AG04450 (cell line): ENCODE measurements at regions not wholly inside any gene's neighbourhood (a gene's known extent, or its start where the extent isn't known, plus 50 kb on each side); places are given as distances from the start of the nearest gene placed in this dataset.

ENCODE experiments used
- CTCF ChIA-PET: fragments of 300-600, 350-600 bp; formaldehyde crosslinking; extraction: SDS; loops from one replicate; lab custom pipeline; 2022; ENCODE audit warnings: antibody characterized with exemption, inconsistent platforms; lab: Charles Lee
- POLR2A ChIA-PET: fragments of 350-600 bp; formaldehyde crosslinking; extraction: SDS; loops from one replicate; lab custom pipeline; 2021; ENCODE audit warnings: antibody characterized with exemption, inconsistent platforms; lab: Yijun Ruan, JAX
- DNase-seq: peaks from one replicate; pipeline ENCODE4 v3.0.0-alpha.2; 2011; ENCODE audit warnings: low read depth, low spot score
- H3K27ac ChIP-seq: one replicate; pipeline ENCODE4 v1.5.1; 2012; ENCODE audit warnings: low read depth, low read length, control low read depth
- H3K27me3 ChIP-seq: one replicate; pipeline ENCODE4 v1.6.0; 2012; ENCODE audit warnings: low read length; ENCODE audit not compliant: control insufficient read depth, insufficient read depth
- H3K4me3 ChIP-seq: 2 replicates; pipeline ENCODE4 v1.5.1; 2011; ENCODE audit warnings: mild to moderate bottlenecking, low read depth, low read length, control low read depth
- H3K9me3 ChIP-seq: 2 replicates; pipeline ENCODE4 v1.5.1; 2012; ENCODE audit warnings: low read length; ENCODE audit not compliant: control insufficient read depth, insufficient read depth
- CTCF ChIP-seq: IDR thresholded peaks from 2 replicates; pipeline ENCODE4 v1.5.1; 2011; ENCODE audit warnings: low read depth, low read length, control low read depth, inconsistent platforms

GRCh38 chr7:117929237-117929636 lies 56.0 kb upstream of the CTTNBP2 start:
- H3K4me3 ChIP-seq = no peak overlapping the region
- H3K27me3 ChIP-seq = peaks cover 2% of the 10 kb centered on the region
- DNase-seq = no peak
- H3K27ac ChIP-seq = no peak overlapping the region
- H3K9me3 ChIP-seq = no peaks in the 10 kb centered on the region
- TF ChIP-seq CTCF = no peak
- ChIA-PET POLR2A (no interaction called here), CTCF (interaction anchor here (1.3 kb wide), 1 partner anchor 64 kb away, joined by 3 read pairs; no protein-coding TSS in a partner anchor)

- Histone ChIP-seq H3K4me3 (no peak overlapping the region), H3K27ac (no peak overlapping the region), H3K27me3 (peaks cover 2% of the 10 kb centered on the region), H3K9me3 (no peaks in the 10 kb centered on the region)
- no peak for DNase-seq
- TF ChIP-seq CTCF = no peak
- ChIA-PET POLR2A (no interaction called here), CTCF (no interaction called here)
Measured at GRCh38 chr7:117931314-117931713, 58.1 kb upstream of the CTTNBP2 start.

- peaks cover 2% of the 10 kb centered on the region for H3K27me3 ChIP-seq
- H3K9me3 ChIP-seq = no peaks in the 10 kb centered on the region
- DNase-seq = no peak
- ChIA-PET CTCF (interaction anchor here (0.9 kb wide), 1 partner anchor 12 kb away, joined by 3 read pairs; no protein-coding TSS in a partner anchor), POLR2A (no interaction called here)
- H3K4me3 ChIP-seq = no peak overlapping the region
- no peak for TF ChIP-seq CTCF
- no peak overlapping the region for H3K27ac ChIP-seq
Measured at GRCh38 chr7:117937049-117937752, 64.0 kb upstream of the CTTNBP2 start.

GRCh38 chr7:117937753-117938483 lies 64.7 kb upstream of the CTTNBP2 start:
- no peak overlapping the region for H3K4me3 ChIP-seq
- H3K27ac ChIP-seq = no peak overlapping the region
- POLR2A ChIA-PET = no interaction called here
- CTCF ChIA-PET = interaction anchor here (0.9 kb wide), 1 partner anchor 11 kb away, joined by 3 read pairs; no protein-coding TSS in a partner anchor
- no peak for TF ChIP-seq CTCF
- no peaks in the 10 kb centered on the region for H3K9me3 ChIP-seq
- no peaks in the 10 kb centered on the region for H3K27me3 ChIP-seq
- no peak for DNase-seq
